ENCODE measurements at regions not wholly inside any gene's neighbourhood (a gene's known extent, or its start where the extent isn't known, plus 50 kb on each side); places are given as distances from the start of the nearest gene placed in this dataset.

DNA sequence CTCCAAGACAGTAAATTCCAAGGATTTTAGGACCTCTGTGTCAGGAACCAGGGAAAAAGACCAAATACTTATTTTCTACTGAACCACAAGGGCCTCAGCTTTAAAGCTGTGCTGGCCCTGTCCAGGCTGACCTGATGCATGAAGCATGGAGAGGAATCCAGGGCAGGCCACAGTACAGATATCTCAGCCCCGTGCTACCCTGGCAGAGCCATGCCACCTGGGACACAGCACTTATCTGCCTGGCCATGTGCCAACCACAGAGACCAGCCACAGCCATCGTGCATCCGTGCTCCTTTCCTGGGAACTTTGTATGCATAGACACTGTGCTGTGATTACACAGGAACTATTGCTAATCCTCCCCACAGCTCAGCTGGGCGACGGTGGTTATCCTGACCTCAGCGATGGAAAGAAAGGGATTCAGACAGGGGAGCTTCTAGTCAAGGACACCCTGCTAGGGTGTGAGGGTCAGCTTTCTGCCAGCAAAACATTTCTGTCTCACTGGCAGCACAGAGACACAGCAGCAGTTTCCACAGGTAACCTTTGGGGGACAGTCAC, 687.4 kb upstream of the ID2 start:
- no peak for DNase-seq

DNA sequence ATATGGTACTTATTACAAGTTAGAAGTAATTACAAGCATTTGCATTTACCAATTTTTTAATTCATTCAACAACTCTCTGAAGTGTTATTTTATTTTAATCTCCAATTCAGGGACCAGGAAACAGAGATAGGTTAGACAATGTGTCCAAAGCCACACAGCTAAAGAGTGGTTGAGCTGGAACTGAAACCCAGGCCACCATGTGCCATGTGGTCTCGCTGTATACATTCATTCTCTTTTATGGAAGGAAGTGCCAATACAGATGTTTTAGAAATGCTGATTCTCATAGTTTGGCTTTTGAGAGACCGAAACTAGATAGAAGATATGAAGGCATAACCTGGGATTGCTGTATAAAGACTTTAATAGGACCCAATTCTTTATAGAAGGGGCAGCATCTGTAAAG, 684.6 kb upstream of the ID2 start:
- no peak for DNase-seq

DNA sequence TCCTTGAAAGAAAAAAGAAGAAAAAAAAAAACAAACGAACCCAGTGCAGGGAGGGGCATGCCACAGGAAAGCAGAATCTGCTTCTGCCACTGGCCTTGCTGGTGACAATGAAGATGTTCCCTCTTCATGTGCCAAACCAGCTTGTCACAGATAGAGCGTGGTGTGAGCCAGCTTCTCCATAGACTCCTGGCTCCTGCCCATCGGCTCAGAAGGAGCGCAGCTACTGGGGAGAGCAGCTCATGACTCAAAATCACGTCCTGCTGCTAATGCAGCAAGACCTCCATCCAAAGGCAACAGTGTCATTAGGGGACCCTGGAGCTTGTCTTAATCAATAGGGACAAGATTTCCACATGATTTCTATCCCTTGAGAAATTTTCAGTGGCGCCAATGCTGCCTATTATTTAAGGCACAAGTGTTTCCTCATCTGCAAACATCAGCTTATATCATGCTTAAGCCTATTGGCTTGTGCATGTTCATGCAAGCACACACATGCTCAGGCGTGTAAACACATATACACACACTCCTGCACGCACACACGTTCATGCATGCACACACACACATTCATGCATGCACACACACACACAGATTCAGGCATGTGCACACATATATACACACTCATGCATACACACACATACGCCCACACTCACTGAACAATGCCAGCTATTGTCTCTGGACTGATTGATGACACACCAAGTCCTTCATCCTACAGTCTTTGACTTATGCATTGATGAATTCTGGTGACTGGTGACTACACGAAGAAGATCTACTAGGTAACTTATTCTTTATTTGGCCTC, 682.0 kb upstream of the ID2 start:
- no peak for DNase-seq

DNA sequence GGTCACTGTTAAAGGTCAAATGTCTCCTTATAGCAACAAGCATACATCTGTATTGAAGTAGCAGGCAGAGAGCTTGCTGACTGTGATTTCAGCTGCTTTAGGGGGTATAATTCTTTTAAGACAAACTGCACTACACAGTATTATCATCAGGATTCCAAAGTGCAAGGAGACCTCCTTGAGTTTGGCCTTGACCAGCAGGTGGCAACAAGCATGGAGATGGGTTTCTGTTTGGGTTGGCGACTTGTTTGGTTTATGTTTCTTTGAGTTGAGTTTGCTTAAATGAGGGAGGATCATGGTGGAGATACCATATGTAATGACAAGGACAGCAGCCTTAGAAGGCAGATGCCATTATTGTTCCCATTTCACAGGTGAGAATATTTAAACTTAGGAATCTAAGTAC, 681.0 kb upstream of the ID2 start:
- no peak for DNase-seq

DNA sequence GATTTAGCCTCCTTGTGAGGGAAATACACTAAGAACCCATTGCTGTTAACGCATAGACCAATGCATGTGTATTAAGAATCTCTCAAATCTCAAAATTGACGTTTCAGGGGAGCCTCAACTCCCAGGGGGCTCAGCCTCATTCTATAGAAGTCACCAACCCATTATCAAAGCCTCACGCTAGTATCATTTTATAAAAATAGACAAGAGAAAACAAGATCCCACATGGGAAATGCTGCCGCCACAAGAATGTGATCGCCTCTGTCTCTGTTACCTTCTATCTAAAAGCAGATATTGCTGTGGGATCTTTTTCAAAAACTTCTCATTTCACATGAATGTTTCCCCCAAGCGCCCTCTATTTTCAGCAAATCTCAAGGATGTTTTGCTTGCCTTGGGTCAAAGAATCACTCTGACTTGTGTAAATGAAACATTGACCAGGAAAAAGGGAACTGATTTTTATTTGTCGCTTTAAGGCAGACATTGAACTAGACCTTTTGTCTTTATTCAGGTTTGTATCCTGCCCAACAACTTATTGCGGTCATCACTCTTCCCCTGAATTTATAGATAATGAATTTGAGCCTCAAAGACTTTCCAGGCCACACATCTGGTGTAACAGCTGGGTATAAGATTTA, 679.0 kb upstream of the ID2 start:
- no peak for DNase-seq

DNA sequence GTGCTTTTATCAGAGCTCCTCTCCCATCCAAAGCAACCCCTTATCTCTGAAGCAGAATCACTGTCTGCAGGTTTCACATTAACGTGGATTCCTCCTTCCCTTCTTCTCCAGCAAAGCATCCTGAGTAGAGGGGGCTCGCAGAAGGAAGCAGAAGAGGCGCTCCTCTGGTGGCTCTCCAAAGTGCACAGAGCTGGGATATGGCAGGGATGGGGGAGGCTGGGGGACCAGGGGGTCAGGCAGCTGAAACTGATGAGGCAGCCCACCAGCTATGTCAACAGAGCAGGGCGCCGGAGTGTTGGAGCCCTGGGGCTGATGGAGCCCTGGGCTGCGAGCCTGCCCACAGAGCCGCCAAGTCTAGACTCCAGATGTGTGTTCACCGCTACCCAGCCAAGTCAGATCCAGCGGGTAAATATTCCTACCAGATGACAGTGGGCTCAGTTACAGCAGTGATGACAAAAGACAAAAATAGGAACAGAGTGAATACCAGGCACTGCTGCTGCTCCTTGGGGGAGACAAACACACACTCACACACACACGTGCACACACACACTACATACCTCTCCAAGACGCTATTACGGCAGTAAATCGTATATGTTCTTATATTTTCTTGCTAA, 678.3 kb upstream of the ID2 start:
- no peak for DNase-seq

DNA sequence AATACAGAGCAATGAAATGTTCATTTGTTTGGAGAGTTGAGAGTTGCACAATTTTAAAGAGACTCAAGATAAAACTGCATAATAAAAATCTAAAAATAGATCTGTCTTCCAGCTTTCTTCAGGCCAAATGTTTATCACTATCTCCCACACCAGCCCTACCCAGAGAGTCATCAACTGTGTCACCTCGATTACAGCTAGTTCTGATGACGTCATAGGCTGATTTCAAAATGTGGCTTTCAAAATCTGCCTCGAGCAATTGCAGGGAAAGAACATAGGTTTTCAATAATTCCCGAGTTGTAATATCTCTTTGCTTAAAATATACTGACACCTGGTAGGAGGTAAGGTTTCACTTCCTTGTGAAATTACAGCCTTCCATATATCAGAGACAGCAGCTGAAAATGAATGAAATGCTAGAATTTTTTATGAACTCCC, 677.6 kb upstream of the ID2 start:
- no peak for DNase-seq

DNA sequence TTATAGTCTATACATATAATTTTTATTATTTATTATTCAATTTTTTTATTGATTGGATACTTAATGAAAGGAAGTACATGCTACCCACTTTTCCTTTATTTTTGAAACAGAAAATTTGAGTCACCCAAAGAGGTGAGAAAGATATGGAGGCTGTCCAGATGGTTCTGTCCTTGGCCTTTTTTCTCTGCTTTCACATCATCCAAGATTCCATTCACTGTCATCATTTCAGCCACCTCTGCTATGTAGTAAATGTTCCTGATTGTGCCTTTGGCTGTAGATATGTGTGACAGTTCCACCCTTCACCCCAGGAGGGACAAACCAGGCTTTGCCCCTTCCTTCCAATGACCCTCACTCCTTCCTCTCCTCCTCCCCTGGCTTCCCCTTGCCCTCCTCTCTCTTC, 675.7 kb upstream of the ID2 start:
- no peak for DNase-seq

DNA sequence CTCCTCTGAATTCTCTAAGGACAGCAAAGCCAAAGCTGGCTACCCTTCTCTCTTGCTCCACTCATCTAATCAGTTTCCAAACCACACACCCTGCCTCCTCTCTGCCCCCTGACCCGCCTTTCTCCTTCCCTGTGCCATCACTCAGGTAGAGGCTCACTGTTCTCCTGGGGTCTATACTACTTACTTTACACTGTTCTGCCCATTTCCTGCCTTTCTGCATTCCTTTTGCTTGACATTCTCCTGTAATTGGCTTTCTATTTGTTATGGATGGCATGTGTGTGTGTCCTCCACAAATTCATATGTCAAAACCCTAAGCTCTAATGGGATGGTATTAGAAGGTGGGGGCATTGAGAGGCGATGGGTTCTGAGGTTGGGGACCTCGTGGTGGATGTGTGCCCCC, 675.2 kb upstream of the ID2 start:
- DNase-seq: no peak

DNA sequence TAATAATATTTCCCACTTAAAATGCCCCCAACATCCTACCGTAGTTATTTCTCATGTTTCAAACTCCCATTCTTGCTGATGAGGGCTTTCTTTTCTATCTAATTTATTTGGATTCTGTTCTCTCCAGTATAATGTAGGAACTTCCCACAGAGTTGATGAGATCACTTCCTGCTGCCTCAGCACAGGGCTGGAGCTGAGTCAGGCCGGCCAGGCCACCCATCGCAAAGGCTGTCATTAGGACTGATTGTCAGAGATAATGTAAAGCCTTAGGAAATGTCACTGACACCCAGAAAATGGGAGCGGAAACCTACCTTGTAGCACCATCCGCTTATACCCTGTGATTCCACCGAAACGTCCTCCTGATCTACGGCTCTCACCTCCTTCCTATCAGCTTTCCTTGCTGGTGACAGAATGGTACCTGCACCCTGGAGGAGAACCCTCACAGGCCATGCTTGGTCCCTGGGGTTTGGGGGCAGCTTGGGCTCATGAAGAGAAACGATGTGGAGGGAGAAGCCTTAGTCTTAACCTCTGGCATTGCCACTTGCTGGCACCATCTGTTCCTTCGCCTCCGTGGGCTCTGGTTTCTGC, 672.8 kb upstream of the ID2 start:
- DNase-seq: no peak

DNA sequence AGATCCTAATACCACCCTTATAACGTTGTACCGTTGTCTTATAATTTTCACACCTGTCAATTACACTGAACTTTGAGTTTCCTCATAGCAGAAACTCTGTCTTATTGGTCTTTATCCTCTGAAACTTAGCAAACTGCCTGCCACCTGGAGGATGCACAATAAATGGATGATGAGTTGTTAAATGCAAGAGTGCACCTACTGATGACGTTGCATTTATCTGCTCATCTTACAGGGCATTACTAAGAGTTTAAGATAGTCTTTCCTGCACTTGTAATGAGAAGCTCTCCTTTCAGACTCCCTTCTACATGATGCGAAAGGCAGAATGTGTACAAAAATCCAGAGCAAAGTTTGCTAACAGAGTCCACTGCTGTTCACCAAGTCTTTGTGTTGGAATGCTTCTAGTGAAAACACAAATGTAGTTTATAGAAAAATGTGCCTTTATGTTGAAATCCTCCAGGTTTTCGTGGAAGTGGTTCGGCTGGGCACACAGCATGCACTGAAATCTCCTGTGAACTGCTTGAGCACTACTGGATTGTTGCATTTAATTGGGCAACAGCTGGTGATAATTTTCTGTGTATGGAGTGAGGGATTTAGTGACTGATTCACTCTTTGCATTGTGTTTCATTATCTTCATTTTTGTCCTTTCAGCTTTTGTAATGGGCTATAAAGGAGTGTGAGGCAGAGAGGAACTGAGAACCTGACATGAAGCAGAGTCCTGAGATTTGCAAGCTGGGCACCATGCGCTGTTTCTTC, 665.8 kb upstream of the ID2 start:
- no peak for DNase-seq

DNA sequence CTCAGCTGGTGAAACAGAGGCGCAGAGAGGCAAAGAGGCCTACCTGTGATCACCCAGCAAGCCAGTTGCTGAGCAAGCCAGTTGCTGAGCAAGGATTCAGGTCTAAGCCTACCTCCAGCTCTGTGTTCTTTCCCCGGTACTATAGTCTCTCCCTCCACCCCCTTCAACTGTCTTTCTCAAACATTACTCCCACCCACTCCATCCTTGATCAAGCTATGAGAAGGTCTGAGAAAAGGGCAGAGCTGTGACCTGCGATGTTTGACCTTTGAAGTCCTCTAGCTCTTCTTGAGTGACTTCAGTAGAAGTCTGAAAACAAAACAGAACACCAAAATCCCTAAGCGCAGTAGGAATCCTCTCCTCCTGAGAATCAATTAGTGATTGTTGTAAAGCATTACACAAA, 665.2 kb upstream of the ID2 start:
- DNase-seq: no peak

DNA sequence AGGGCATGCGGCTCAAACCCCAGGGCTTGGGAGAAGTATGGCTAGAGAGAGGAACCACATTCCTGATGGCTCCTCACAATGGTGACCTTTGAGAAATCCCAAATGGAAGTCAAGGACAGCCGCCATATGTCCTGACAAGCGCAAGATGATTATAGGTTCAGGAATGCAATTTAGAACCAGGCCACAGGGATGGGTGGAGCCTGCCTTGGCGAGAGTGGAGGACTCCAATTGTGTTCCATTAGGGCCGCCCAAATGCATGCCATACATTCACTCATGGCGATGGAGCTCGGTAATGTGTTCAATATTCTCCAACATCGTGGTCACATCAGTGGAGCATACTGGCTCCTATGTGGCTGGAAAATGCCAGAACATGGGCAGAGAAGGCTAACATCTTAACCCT, 662.9 kb upstream of the ID2 start:
- DNase-seq: no peak

DNA sequence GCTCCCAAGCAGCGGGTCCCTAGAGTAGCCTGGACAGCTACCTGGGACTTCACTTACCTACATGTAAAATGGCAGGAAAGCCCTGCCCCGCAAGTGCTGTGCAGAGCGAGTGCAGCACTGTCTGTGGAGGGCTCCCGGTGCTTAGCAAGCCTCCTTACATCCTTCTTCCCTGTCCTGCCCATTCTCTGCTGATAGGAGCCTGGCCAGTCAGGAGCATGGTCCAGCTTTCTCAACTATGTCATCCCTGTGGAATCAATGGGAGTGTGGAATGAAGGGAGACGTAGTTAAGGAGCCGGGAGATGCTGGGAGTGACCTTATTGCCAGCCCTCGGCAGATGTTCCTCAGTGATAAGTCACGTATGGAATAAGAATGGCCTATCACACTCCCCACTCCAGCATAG, 661.9 kb upstream of the ID2 start:
- no peak for DNase-seq

DNA sequence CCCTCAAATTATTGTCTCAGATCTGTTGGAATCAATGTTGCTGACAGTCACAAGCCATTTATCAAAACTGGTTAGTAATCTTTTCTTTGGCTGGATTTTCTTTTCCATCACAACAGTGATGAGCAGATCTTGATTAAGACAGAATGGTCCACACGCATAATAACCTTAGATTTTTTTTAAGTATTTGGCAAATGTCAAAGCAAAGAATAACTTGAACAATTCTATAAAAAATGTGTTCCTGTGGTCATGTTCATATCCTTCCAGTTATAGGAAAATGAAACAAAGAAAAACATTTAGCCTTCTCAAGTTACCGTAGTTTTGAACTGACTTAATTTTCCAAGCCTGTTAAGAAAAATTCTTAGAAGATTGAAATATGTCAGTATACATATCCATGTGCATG, 659.9 kb upstream of the ID2 start:
- DNase-seq: no peak

DNA sequence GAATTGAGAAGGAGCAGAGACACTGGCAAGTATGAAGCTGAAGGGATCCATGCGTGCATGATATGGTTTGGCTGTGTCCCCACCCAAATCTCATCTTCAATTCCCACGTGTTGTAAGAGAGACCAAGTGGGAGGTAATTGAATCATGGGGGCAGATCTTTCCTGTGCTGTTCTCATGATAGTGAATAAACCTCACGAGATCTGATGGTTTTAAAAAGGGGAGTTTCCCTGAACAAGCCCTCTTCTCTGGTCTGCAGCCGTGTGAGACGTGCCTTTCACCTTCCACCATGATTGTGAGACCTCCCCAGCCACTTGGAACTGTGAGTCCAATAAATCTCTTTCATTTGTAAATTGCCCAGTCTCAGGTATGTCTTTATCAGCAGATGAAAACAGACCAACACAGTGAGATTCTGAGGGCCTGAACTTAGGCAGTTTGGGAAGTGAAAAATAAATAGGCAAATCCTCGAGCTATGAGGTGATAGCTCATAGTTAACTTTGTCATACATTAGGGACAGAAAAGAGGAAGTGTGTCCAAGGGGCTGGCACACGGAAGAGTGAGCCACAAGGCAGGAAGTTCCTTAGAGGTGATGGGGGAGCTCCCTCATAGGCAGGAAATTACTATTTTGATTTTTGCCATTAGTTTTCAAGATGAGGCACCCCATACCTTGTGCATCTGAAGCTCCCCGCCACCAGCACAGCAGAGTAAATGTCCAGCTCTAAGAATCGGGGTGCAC, 658.8 kb upstream of the ID2 start:
- DNase-seq: peak; percentile 68

DNA sequence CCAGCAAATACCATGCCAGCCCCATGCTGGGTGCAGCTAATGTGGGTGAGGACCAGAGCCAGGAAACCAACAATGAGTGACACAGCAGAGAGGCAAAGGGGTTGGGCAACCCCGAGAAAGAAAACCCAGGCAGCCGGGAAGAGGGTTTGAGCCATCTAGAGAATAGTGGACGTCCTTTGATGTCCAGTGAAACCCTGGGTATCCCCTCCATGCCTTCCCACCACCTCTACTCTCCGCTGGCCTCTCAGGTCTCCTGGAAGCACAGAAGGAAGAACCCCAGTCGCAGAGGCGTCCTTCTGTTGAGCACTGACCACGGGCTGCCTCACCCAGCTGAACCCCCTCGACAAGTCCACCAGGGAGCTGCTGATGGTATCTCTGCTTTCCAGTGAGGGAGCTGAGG, 657.4 kb upstream of the ID2 start:
- DNase-seq: no peak

DNA sequence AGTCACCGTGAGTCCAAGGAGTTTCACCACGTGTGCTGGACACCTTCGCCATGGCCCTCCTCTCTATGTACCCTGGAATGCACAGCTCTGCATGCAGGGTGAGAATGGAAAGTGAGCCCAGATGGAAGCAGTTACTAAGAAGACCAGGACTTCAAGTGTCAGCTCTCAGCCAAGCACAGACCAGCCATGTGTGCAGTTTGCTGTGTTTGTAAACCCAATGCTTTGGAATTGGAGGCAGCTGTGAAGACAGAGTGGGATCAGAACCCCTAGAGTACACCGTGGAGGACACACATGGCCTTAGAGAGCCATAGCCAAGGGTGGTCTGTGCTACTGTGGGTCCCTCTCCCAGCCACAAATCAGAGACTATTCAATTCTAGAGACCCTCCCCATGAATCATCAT, 655.5 kb upstream of the ID2 start:
- no peak for DNase-seq

DNA sequence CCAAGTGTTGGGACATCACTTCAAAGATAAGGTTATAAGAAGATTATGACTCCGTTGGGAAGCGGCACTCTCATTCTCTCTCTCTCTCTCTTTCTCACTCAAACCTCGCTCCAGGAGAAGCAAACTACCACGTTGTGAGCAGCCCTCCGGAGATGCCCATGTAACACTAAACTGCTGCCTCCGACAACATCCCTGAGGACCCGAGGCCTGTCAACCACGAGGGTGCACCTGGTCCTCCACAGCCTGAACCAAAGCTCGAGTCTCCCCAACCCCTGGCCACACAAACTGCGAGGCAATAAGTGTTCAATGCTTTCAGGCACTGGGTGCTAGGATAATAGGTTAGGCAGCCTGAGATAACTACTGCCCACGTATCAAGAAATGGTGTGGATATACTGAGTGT, 654.5 kb upstream of the ID2 start:
- no peak for DNase-seq

DNA sequence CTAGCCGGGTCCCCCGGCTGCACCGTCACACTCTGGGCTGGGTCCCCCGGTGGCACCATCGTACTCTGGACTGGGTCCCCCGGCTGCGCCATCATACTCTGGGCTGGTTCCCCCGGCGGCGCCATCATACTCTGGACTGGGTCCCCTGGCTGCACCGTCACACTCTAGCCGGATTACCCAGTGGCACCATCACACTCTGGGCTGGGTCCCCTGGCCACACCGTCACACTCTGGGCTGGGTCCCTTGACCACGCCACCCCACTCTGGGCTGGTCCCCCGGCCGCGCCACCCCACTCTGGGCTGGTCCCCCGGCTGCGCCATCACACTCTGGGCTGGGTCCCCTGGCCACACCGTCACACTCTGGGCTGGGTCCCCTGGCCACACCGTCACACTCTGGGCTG, 653.8 kb upstream of the ID2 start:
- DNase-seq: no peak

DNA sequence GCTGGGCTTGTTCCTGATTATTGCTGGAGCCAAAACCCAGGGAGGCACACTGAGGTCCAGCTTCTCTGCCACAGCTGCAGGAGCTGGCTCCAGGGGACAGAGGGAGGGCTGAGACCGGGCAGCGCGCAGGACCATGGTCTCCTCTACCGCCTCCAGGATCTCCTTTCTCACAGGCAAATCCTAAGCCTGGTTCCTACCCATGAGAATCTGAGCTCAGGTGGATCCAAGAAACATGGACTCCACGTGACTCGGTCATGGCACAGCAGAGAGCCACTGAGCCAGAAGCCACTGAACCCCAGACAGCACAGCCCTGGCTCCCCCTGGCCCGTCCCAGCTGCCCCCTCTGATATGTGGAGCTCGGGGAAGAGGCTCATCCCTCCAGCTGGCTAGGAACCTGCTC, 653.4 kb upstream of the ID2 start:
- DNase-seq: no peak

DNA sequence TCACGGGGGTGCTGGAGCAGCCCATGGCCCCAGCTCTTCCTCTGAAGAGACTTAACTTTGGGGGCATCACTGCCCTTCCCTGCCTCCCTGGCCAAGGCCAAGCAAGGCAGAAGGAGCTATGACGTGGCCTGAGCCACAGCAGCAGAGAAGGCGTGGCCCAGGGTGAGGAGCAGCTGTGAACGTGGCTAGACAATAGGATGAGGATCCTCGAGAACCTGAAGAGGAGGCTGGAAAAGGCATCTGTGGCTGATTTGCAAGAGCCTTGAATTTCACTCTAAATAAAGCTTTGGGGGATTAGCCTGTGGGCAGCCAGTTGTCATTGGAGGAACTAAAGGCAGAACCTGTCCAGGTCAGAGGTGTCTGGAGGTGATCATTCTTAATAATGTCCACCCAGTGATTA, 652.9 kb upstream of the ID2 start:
- DNase-seq: no peak
